GM21381 (cell line): ENCODE measurements at regions not wholly inside any gene's neighbourhood (a gene's known extent, or its start where the extent isn't known, plus 50 kb on each side); places are given as distances from the start of the nearest gene placed in this dataset.
"Not testable (repeated sequence)": the region's sequence is repeated elsewhere in the genome, so short reads cannot be mapped to it uniquely, and the experiment has no call there.

Source experiments
- ATAC-seq: cut with Tn5 transposase; IDR thresholded peaks from one replicate; pipeline ENCODE4 v1.9.1; 2021; ENCODE audit warnings: mild to moderate bottlenecking, moderate library complexity; ENCODE audit not compliant: unreplicated experiment

DNA sequence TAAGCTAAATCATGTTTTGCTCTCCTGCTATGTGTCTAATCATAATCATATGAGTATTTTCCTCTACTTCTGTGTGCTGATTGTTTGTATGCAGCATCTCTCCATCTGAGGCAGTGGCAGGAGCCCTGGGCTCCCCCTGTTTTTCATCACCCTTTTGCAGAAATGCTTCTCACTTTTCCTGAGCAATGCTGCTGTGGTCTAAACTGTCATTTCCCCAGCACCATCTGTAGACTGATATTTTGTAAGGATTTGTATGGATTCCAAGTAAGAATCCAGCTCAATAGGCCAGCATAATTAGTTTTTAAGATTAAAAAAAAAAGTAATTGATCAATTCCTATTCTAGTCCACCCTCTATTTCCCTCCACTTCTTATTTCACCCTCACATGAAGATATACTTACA, 257.0 kb upstream of the CPHXL start:
- ATAC-seq = no peak

DNA sequence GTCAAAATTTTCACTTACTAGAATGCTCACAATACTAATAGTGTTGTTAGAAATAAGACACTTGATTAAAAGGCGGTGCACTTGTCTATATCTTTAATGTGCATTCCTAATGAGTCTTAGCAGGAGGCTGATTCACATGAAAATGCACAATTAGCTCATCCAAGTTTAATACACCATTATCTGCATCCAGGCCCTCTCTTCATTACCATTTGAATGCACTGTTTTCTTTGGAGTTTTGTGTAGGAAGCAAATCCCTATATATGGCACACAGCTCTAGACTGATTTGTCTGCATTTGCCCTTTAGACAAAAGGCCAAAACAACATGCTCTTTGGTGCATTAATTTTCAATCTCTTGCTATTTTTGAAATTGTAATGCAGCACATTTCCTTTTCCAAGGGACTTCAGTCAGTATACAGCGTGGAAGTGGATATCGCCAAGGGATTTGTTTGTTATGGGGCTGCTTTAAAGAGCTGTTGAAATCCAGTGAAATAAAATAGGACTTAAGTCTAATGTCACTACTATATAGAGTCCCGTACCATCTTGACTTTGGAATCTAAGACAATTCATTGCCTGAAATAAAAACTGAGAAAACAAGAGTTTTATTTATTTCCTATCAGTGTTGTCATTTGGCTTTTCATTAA, 257.6 kb upstream of the CPHXL start:
- ATAC-seq = no peak

DNA sequence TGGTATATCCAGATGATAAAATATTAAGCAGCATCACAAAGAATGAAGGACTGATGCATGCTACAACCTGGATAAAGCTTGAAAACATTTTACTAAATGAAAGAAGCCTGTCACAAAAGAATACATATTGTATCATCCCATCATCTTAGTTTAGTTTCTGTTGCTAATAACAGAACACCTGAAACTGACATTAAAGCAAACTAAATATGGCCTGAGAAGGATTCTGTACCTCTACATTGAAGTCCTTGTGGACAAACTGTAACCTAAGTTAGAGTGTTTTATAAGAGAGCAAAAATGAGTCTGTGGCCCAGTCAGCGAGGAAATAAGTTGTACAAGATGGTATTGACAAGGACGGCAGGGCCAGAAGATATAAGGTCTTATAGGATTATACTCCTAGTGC, 261.0 kb upstream of the CPHXL start:
- no peak for ATAC-seq

DNA sequence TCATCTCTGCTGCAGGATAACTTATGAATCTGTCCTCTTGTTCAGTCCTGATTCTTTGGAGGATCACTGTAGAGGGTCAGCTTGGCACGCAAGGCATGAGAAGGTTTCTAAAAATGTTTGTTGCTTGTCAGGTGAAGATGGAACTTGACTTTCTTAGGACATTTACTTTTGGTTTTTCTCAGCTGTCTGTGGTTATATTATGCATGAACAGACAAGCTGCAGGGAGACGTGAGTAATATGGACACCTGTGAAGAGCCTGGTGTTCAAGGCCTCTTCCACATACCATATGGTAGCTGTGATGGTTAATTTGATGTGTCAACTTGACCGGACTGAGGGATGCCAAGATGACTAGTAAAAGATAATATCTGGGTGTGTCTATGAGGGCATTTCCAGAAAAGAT, 270.2 kb upstream of the CPHXL start:
- ATAC-seq = no peak

DNA sequence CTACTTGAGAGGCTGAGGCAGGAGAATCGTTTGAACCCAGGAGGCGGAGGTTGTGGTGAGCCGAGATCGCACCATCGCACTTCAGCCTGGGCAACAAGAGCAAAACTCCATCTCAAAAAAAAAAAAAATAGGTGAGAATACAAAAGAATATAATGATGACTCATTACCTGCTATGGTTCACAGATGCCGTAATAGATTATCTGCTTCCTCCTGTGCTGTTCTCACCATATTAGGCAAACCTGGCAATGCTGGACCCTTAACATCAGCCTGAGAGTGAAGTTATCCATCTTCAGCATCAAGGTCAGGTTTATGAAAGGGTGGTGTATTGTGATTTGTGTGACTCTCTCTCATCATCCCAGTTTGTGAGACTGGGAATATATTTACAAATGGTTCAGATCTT, 271.3 kb upstream of the CPHXL start:
- no peak for ATAC-seq

DNA sequence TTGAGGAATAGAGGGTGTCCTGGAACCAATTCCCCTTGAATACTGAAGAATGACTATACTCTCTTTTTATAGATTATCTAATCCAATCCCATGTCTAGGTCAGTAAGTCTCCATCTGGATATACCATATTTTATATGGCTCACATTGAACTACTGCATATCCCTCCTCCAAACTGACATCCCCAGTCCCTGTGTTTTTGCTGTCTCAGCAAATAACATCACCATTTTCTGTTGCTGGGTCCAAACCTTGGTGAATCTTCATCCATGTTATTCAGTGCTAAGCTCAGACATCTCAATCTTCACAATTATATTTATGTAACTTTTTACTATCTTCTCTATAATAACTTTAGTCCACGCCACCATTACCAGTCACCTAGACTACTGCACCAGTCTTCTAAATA, 269.6 kb upstream of the CNTNAP4 start:
- no peak for ATAC-seq

DNA sequence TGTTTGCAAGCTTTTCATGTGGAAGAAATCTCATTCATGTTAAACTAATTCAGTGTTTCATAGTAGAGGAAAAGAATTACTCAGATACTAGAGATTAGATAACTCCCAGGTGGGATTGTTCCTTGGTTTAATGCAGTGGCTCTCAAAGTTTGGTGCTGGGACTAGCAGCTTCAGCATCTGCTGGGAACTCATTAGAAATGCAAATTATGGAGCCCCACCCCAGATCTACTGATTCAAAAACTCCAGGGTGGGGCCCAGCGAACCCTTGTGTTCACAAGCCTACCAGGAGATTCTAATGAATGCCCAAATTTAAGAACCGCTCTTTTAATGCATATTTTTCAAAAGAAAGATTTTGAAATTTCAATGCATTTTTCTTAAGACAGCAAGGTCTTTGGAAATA, 253.4 kb upstream of the CNTNAP4 start:
- ATAC-seq = no peak

DNA sequence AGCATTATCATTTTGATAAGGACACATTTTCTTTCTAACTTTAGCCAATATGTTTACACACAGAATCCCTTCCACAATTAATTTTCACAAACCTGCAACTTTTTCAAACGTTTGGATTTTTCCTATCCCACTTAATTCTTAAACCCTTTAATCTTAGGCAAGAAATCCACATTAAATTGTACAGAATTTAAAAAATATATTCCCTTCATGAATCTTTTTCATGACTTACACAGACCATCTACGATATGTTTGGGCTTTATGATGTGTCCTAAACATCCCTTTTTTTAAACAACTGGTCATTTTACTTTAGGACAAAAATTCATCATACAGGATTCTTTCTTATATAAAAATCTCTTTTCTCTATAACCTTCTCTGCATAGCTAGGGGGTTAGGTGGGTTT, 241.5 kb upstream of the CNTNAP4 start:
- ATAC-seq = no peak

DNA sequence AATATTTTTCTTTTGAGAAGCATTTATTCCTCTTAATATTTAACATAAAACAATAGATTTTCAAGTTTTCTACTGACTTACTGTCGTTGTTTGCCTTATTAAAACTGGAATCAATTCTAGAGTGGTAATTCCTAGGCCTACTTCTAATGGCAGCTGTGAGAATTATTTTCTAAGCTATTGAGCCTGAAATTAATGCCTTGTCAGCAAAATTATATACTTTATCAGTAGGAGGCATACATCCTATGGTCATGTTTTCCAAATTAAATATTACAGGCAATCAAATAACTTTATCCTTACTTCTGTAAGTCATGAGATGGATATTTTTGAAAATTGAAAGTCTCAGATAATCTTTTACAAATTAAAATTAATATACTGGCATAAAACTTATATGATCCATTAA, 239.1 kb upstream of the CNTNAP4 start:
- ATAC-seq = no peak

DNA sequence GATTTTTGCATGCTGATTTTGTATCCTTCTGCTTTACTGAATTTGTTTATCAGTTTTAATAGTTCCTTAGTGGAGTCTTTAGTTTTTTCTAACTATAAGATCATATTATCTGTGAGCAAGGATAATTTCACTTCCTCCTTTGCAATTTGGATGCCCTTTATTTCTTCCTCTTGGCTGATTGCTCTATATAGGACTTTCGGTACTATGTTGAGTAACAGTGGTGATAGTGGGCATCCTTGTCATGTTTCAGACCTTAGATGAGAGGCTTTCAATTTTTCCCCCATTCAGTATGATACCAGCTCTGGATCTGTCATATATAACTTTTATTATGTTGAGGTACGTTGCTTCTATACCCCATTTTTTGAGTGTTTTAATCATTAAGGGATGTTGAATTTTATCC, 224.5 kb upstream of the CNTNAP4 start:
- no peak for ATAC-seq

DNA sequence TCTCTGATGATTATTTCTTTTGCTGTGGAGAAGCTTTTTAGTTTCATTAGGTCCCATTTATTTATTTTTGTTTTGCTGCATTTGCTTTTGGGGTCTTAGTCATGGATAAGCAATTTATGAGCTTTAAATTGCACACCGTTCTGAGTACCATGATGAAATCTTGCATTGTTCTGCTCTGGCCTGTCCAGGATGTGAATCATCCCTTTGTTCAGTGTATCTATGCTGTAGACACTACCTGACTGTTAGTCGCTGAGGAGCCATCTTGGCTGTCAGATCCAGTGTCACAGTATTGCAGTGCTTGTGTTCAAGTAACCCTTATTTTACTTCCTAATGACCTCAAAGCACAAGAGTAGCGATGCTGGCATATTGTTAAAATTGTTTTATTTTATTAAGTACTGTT, 218.0 kb upstream of the CNTNAP4 start:
- ATAC-seq = no peak

DNA sequence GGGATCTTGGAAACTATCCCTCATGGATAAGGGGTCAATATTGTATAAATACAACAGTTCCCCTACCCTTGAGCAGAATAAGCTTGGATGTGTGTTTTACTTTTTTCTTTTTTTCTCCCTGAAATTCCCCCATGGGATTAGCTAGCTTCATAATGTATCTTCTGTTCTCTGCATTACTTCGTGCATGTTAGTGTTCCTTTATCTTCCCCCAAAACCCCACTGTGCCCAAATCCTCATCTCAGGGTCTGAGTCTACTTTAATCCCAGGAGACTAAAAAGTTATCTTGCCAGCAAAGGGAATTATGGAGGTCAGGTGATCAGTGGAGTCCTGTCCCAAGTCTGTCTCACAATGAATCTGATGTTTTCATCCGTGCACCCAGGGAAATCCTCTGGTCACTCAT, 217.5 kb upstream of the CNTNAP4 start:
- no peak for ATAC-seq

DNA sequence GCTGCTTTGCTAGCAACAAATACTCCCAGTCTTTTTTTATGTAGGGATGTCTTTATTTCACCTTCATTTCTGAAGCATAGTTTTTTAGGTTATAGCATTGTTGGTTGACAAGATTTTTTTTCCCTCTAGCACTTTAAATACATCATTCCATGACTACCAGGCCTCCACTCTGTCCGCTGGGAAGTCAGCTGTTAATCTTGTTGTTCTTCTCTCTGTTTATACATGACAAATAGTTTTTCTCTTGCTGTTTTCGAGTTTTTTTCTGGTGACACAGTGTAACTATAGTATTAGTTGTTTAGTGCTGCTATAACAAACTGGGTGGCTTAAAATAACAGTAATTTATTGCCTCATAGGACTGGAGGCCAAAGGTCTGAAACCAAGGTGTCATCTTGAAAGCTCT, 205.5 kb upstream of the CNTNAP4 start:
- no peak for ATAC-seq

DNA sequence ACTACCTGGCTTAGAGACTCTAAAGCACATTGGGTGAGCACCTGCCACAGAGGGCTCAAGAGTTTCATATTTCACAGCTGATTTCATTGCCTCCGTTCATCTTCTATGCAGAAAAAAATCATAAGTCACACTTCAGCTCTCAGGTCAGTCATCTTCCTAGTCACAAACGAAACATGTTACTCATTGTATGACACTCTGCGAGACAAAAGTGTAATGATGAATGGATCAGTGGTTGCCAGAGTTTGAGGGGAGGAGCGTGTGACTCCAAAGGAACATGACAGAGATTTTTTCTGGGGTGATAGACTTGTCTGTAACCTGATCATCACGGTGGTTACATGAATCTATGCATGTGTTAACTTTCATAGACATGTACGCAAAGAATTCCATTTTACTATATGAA, 195.2 kb upstream of the CNTNAP4 start:
- no peak for ATAC-seq

DNA sequence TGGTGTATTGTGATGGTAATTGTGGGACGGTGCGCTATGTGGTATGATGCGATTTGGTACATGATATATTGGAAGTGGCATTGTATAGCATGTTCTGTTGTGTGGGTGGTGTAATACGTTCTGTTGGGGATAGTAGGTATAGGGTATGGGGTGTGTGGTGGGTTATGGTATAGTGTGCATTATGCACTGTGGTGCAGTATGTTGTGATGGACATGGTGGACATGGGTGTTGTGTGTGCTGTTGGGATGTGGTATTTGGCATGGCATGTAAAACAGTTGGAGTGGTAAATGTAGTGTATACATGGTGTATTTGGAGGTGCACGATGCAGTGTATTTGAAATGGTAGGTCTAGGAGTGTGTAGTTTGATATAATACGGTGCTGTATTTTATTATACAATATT, 170.6 kb upstream of the CNTNAP4 start:
- ATAC-seq = no peak

DNA sequence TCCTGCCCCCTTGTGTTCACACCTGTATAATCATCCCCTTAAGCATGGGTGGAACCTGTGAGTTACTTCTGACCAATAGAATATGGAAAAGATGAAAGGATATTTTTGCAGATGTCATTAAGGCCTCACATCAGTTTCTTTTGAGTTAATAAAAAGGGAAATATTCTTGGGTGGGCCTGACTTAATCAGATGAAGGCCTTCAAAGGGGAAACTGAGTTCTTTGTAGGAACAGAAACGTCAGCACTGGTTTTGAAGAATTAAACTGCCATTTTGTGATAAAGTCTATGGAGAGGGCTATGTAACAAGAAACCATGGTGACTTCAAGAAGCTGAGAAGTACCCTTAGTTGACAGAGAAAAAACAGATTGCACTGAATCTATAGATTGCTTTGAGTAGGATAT, 168.7 kb upstream of the CNTNAP4 start:
- no peak for ATAC-seq

DNA sequence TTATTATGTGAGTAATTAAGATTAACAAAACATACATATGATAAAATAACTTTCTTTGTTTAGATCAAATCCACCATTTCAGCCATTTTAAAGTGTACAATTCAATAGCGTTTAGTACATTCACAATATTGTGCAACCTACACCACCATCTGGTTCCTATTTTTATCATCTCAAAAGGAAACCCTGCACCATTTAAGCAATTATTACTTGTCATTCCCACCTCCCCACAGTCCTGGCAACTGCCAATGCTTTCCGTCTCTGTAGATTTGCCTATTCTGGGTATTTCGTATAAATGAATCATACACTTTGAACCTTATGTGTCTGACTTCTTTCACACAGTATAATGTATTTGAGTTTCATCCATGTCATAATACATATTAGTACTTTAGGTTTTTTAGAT, 162.5 kb upstream of the CNTNAP4 start:
- no peak for ATAC-seq

DNA sequence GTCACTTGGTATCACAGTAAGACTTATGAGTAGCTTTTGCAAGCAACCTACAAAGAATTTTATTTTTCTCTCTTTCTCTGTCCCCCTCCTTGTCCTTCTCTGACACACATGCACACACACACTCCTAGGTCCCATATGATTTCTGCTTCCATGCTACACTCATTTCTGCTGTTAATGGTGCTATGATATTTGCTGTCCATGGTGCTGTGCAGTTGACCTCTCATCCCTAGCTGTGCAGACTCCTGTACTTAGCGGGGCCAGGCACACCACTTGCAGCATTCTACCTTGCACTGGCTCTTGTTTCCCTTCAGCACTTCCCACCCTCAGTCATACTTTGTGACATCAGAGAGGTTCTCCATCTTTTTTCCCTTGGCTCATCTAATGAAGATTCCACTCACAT, 158.9 kb upstream of the CNTNAP4 start:
- ATAC-seq = no peak

DNA sequence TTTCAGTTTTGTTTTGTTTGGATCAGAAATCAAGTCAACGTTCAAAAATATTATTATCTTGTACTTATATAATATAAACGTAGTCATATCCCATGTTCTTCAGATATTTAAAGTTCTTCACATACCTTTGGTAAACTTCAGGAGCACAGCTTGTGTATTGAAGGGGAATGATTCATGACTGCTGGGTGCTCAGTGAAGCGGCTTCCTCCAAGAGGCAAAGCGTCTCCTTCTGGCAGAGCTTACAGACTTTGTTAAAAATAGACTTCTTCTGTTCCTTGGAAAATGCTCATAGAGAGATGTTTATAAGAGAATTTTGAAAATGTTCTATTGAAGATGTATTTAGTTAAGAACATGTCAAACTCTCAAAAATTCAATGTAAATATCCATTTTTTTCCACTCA, 155.6 kb upstream of the CNTNAP4 start:
- ATAC-seq = no peak

DNA sequence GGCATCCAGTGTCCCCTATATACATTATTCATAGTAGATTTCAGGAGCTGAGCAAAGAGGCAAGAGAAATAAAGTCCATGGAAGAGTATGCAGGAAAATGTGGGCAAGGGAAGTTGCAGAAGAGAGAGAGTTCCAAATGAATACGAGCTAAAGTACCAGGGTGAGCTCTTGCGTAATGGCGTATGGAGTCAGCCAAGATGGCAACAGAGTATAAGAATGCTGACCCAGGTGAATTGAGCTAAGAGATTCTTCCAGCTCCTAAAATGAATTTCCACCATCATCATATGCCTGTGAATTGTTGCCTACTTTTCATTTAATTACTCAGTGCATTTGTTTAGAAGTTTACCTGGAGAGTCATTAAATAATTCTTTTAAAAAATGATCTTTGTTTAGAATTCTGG, 153.2 kb upstream of the CNTNAP4 start:
- ATAC-seq = no peak

DNA sequence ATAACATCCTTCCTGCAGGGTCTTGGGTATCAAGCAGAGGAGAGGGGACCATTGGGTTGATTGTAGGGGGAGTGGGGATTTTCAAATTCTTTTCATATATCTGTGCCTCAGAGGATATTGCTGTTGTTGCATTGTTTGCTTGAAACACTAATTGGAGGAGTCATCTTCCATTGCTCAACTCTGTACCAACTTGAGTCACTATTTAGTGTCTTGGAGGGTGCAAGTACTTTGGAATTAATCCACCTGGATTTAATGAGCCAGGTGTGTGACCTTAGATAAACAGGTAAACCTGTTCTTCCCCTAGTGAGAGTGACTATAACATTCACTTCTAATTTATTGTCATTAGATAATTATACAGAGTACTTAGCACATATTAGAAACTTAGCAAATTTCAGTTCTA, 151.3 kb upstream of the CNTNAP4 start:
- ATAC-seq = no peak

DNA sequence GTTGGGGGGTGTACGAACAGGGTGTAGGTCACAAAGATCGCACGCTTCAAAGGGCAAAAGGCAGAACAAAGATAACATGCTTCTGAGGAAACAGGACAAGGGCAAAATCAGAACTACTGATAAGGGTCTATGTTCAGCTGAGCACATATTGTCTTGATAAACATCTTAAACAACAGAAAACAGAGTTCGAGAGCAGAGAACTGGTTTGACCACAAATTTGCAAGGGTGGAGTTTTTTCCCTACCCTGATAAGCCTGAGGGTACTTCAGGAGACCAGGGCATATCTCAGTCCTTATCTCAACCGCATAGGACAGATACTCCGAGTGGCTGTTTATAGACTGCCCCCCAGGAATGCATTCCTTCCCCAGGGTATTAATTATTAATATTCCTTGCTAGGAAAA, 139.1 kb upstream of the CNTNAP4 start:
- not testable (repeated sequence) for ATAC-seq

DNA sequence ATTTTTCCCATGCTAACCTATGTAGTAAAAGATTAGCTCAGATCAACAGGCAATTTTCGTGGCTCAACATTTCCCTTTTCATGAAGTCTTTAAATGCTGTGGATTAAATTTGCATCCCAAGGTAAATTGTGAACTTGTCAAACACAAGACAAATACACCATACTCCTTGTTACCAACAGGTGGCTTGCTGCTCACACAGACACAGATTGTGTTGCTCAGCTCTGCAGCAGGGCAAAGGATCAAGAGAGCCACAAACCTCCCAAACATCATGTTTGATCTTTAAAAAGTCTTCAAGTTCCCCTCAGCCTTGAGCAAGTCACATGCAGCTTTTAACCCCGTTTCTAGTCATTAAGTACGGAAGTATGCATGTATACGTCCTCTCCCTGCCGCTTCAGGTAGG, 119.6 kb upstream of the CNTNAP4 start:
- ATAC-seq = no peak

DNA sequence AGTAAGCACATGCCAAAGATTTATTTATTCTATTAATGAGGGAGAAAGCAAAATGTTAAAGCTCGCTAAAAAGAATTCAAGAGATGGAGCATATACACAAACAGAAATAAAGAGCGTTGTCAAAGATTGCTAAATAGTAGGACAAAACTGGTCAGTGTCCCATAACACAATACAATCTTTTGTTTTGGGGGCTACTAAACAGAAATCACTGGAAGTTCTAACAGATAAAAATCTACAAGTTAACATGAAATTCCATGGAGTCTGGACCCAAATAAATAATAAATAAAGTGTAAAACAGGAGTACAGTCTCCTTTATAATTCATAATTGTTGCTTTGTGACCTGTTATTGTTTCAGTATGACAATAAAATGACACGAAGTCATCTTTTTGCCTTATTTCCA, 115.2 kb upstream of the CNTNAP4 start:
- ATAC-seq = no peak
